Erythroblast (primary cell): ENCODE measurements at regions not wholly inside any gene's neighbourhood (a gene's known extent, or its start where the extent isn't known, plus 50 kb on each side); places are given as distances from the start of the nearest gene placed in this dataset.

Source experiments
- GATA1 ChIP-seq: IDR thresholded peaks from 2 replicates; pipeline ENCODE4 v1.6.1; 2011; ENCODE audit warnings: low read depth, mild to moderate bottlenecking, control low read depth, low read length, moderate library complexity
- POLR2A ChIP-seq: IDR thresholded peaks from 2 replicates; pipeline ENCODE4 v1.6.1; 2011; ENCODE audit warnings: mild to moderate bottlenecking, low read length

GRCh38 chr10:36515319-36515718 lies 610.1 kb upstream of the ANKRD30A start:
- TF ChIP-seq POLR2A (no peak), GATA1 (no peak)
